H4 (cell line): ENCODE measurements at regions not wholly inside any gene's neighbourhood (a gene's known extent, or its start where the extent isn't known, plus 50 kb on each side); places are given as distances from the start of the nearest gene placed in this dataset.

ENCODE experiments used
- DNase-seq: peaks from one replicate; pipeline ENCODE4 v3.0.0-alpha.2; 2015; ENCODE audit warnings: low spot score

GRCh38 chr9:1427875-1428274 is 377.7 kb downstream of the DMRT2 start:
- DNase-seq = no peak

DNA sequence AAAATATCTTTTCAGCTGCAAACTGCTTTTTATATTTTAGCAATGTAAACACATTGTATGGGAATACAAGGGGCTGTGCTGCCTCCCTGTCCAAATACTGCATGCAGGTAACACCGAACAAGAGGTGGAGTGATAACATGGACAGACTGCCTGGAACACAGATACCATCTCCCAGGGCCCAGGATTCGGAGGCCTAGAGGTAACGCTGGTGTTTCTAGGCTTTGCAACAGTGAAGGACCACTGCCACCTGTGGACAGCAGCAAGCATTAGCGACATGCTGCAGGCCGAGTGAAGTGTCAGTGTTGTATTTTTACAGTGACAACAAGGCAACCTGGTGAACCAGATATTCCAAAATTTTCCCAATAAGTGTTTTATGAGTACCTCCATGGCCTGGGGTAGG is 379.1 kb downstream of the DMRT2 start:
- DNase-seq = peak; percentile 8

- no peak for DNase-seq
Observed at GRCh38 chr9:1431461-1431860, 381.3 kb downstream of the DMRT2 start.

GRCh38 chr9:1434052-1434767 is 384.1 kb downstream of the DMRT2 start:
- DNase-seq = no peak

DNA sequence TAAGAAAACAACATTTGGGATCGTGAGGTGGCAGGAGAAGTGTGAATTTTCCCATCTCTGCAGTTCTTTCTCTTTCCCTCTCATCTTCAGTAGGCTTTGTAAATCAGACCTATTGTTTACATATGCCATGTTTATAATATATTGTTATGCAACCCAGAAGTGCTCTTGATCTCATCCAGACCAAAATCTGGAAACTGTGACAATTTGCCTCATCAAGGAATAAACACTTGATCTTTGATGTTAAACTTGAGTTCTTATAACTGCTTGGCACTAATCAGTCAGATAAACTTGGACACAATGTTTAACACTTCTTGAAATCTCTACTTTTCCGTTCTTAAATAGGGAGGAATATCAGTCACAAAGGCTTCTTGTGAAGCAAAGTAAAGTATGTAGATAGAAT is 384.7 kb downstream of the DMRT2 start:
- no peak for DNase-seq

DNA sequence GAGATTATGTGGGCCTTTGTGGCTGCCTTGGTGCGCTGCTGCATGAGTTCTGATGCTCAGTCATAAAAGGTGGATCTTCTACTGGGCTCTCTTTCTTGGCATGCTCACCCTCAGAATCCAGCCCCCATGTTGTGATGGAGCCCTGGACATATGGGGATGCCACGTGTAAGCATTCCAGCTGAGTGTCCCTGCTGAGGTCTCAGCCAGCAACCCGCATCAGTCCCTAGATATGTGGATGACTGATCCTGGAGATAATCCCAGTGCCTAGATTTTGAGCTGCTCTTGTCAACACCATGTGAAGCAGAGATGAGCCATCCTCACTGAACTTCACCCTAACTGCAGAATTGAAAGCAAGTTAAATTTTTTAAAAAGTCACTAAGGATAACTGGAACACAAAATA is 390.1 kb downstream of the DMRT2 start:
- no peak for DNase-seq

GRCh38 chr9:1442105-1442504 is 391.9 kb downstream of the DMRT2 start:
- no peak for DNase-seq

GRCh38 chr9:1443450-1443849 is 393.3 kb downstream of the DMRT2 start:
- DNase-seq = no peak

DNA sequence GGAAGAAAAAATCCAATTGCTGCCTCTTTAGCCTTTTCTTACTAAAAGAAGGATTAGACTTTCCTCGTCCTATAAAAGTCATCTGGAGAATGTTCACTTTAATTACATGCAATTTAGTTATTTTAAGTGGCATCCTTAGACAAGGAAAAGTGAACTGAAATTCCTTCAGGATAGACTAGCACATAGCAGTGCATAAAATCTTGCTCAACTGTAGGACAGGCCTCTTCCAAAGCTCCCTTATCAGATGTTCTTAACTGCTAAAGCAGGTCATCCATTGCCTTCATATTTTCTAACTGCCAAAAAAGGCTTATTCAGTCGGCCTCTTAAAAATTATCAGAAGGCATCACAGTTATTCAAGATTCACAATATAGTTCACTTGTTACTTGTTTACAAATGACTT is 396.5 kb downstream of the DMRT2 start:
- DNase-seq = no peak

- DNase-seq = no peak
Observed at GRCh38 chr9:1453636-1454035, 403.5 kb downstream of the DMRT2 start.

DNA sequence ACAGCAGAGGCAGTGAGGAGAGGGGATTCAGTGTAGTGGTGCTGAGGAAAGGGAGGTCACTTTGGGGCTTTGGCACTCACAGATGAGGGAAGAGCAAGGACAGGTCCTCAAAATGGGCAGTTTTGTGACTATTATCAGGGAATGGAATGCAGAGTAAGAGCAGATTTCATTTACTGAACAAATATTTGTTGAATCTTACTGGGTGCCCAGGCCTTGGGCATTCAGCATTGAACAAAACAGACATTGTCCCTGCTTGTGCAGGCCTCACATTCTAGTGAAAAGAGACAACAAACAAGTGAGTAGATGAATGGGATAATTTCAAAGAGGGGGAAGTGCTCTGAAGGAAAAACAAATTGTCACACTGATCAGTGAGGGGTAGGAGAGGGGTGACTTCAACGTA is 404.1 kb downstream of the DMRT2 start:
- DNase-seq = no peak

DNA sequence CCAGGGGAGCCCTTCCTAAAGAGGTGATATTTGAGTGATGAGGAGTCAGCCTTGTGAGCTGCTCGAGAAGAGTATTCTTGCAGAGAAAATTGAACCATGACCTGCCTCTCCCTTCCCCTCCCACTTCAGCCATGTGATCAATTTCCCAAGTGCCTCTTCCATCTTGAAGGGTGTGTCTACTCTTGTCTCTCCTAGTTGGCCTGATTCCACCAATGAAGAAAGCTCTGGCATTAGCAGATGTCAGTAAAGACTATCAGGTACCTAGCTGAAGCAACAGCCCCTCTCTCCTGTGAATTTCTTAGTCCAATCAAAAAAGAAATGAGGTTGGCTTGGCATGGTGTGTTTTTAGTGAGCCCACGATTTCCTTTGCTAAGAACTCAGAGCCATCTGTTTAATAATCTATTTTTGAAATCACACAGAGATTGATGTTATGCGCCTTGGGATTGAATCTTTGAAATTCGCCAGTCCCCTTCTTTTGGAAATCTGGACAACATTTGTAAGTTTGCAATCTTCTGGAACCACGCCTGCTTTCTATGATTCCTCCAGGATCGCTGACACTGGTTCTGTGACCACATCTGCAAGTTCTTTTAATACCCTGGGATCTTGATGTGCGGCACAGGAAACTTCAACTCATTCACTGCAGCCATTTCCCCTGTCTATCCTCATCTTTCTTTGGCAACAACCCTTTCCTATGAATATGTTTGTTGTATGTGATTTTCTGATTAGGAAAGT is 404.6 kb downstream of the DMRT2 start:
- DNase-seq = no peak

DNA sequence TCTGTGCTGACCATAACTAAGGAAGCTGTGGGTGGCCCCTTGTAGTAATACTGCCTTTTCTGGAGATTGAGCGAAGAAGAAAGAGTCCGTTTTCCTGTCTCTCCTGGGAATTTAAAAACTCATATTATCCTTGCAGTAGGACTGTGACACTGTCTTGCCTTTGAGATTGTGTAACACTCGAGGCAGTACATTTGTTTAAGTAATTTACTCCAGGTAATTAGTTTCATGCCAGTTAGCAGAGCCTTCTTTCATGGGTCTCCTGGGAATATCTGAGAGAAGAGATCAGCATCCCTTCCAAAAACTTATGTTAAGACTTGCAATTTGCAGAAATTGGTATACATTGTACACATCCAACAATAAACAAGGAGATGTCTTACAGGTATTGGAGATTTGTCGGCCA is 405.6 kb downstream of the DMRT2 start:
- no peak for DNase-seq

DNA sequence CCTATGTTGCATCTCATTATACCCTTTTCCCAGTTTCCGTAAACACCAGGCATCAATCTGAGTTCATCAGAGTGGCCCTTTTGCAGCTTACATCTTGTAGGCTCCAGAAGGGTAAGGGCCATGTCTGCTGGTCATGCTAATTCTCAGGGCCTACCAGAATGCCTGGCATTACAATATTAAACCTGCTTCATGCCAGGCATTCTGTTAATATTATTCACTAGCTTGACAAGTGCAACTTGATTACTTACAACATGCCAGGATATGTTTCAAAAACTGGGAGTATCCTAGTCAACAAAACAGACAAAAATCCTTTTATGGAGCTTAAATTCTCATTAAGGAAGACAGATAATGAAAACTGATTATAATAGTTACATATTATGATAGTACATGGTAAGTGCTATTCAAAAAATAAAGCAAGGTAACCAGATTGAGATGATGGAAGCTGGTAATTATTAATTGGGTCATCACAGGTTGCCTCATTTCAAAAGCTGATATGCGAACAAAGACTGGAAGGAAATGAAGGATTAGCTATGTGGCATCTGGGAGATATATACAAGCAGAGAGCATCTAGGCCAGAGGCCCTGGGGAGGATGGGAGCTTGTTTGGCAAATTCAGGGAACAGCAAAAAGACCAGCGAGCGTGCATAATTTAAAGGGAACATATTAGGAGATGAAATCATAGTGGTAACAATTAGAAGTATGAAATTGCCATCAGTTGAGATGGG is 406.3 kb downstream of the DMRT2 start:
- no peak for DNase-seq

DNA sequence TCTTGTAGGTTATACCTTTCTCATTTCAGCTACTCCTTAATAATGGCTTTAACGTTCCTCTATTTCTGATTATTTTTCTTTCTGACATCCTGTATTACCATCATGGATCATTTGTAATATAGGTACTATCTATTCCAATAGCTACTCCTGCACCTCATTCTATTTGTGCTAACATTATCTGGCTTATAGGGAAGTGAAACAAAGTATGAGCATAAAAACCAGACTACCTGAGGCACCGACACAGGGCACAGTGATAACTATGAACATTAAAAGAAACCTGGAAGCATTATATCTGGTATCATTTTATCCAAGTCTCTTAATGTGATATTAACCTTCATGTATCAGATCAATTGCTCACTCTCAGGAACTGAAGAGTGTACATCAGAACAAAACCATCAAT is 407.3 kb downstream of the DMRT2 start:
- DNase-seq = no peak

DNA sequence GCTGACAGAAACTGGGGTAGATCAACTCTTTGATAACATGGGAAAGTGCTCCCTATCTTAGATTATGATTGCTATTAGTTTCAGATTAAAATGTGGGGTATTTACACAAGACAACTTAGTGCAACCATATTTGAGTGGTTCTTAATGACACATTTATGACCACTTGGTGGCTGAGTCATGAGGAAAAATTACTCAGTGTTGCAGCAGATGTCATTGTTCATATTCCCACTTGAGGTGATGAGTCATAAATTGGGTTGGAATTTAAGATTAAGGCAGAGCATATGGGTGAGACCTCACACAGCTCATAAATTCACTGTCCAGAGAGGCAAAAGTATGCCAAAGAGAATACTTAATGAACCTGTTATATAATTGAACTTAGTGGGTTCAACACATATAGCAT is 408.3 kb downstream of the DMRT2 start:
- peak; percentile 64 for DNase-seq

DNA sequence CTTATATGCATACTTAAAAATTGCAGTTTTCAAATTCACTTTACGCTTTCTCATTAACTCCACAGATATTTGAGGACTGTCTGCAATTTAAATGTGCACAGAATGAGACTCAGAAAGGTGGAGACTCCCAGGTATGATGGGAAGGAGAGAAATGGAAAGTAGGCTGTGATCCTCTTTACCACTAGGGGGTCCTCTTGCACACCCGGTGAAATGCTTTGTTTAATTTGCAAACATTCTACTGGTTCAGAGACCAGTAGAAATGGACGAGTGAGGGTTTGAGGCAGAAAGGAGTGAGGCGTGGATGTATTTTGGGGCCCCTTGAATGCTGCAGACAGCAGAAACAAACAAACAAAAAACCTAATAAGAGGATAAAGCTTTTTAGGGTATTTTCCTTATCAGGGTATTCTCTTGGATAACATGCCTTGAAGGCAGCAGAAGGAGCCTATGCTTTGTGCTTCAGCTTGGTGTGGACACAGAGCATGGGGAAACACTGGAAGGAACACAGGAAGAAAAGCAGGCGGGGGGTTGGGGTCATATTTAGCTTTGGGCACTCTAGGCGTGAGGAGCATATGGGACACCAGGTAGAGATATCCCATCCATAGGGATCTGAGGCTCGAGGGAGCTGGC is 410.1 kb downstream of the DMRT2 start:
- DNase-seq = no peak

DNA sequence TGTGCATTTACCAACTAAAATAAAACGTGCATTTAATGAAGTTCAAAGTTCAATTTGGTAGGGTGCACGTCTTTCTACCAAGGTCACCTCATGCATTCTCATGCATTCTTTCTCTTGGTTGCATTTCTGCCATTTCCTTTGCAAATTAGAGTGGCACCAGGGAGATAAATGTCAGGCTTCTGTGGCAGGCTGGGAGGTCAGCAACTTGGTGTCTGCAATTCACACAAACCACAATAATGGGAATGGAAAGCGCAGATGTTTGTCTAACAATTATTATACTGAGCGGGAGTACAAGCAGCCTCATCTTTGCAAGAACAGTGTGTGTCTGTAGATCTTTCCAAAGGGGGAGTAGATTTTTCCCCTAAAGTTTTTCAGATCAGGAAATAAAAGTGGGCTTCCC is 411.7 kb downstream of the DMRT2 start:
- no peak for DNase-seq

GRCh38 chr9:1462626-1463308 is 412.6 kb downstream of the DMRT2 start:
- no peak for DNase-seq

- DNase-seq = no peak
Observed at GRCh38 chr9:1469996-1470395, 419.8 kb downstream of the DMRT2 start.

- no peak for DNase-seq
Observed at GRCh38 chr9:1473956-1474634, 423.9 kb downstream of the DMRT2 start.
